Endothelial cell of umbilical vein (primary cell): ENCODE measurements at regions not wholly inside any gene's neighbourhood (a gene's known extent, or its start where the extent isn't known, plus 50 kb on each side); places are given as distances from the start of the nearest gene placed in this dataset.

Source experiments
- EZH2 ChIP-seq: IDR thresholded peaks from 2 replicates; pipeline ENCODE4 v1.6.1; 2012; ENCODE audit warnings: borderline replicate concordance, low read depth, mild to moderate bottlenecking, moderate library complexity, low read length, inconsistent platforms; ENCODE audit not compliant: severe bottlenecking
- FOS ChIP-seq: IDR thresholded peaks from 2 replicates; pipeline ENCODE4 v1.6.1; 2011; ENCODE audit warnings: mild to moderate bottlenecking, low read length, moderate library complexity, borderline replicate concordance; ENCODE audit not compliant: insufficient read depth
- GATA2 ChIP-seq: IDR thresholded peaks from 2 replicates; pipeline ENCODE4 v1.7.0; 2011; ENCODE audit warnings: low read depth, mild to moderate bottlenecking, moderate library complexity, mixed read lengths, low read length; ENCODE audit not compliant: insufficient read length, insufficient read depth
- JUN ChIP-seq: IDR thresholded peaks from 2 replicates; pipeline ENCODE4 v1.6.1; 2011; ENCODE audit warnings: borderline replicate concordance, low read depth; ENCODE audit not compliant: insufficient read length, insufficient read depth
- MYC ChIP-seq: IDR thresholded peaks from one replicate; pipeline ENCODE4 v1.6.1; 2011; ENCODE audit warnings: mild to moderate bottlenecking, low read depth, low read length
- POLR2A ChIP-seq: IDR thresholded peaks from 2 replicates; pipeline ENCODE4 v1.6.1; 2012; ENCODE audit warnings: low read depth, mild to moderate bottlenecking, control low read depth, low read length
- POLR2AphosphoS5 ChIP-seq: IDR thresholded peaks from 2 replicates; pipeline ENCODE4 v1.6.1; 2012; ENCODE audit warnings: low read depth, mild to moderate bottlenecking, control low read depth, low read length, moderate library complexity; ENCODE audit not compliant: insufficient read depth
- TF ChIP-seq, protein P1 (sequence below), 2 donors: IDR thresholded peaks; 1 replicate in 1 of 2; 2 replicates in 1 of 2; pipeline ENCODE4 v1.5.1; 2011; ENCODE audit warnings: low read length in 2 of 2, mild to moderate bottlenecking in 2 of 2, moderate library complexity in 2 of 2, control low read depth in 1 of 2, inconsistent platforms in 1 of 2, low read depth in 1 of 2; ENCODE audit not compliant: insufficient read depth in 1 of 2; ENCODE audit errors: extremely low read depth in 1 of 2
- TF ChIP-seq, protein P2 (sequence below): IDR thresholded peaks from 2 replicates; pipeline ENCODE4 v1.6.1; 2011; ENCODE audit not compliant: insufficient read depth, insufficient read length

DNA sequence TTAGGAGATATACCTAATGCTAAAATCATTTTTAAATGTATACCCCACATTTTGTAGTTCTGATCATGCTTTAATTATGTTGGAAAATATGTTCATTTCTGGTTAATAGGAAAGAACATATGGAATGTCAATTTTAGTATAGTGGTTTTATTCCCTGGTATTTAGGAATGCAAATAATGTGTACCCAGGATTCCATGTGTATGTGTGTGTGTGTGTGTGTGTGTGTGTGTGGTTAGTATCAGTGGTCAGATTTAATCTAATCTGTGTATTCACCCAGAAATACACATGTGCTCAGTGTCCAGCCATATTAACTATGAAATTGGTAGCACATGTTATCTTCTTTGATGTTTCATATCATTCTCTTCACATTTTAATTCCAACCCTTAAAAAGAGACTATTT is 233.5 kb upstream of the DCBLD2 start:
- TF ChIP-seq POLR2AphosphoS5 (no peak), POLR2A (no peak), EZH2 (no peak), GATA2 (no peak), JUN (no peak), FOS (no peak), MYC (no peak)
- TF ChIP-seq, protein P1, sequence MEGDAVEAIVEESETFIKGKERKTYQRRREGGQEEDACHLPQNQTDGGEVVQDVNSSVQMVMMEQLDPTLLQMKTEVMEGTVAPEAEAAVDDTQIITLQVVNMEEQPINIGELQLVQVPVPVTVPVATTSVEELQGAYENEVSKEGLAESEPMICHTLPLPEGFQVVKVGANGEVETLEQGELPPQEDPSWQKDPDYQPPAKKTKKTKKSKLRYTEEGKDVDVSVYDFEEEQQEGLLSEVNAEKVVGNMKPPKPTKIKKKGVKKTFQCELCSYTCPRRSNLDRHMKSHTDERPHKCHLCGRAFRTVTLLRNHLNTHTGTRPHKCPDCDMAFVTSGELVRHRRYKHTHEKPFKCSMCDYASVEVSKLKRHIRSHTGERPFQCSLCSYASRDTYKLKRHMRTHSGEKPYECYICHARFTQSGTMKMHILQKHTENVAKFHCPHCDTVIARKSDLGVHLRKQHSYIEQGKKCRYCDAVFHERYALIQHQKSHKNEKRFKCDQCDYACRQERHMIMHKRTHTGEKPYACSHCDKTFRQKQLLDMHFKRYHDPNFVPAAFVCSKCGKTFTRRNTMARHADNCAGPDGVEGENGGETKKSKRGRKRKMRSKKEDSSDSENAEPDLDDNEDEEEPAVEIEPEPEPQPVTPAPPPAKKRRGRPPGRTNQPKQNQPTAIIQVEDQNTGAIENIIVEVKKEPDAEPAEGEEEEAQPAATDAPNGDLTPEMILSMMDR (IDR thresholded peaks at IDR 0.05; ENCODE audit: extremely low read depth in 1 of 2, insufficient read depth in 1 of 2, low read depth in 1 of 2, low read length in 2 of 2), result no peak
- TF ChIP-seq, protein P2, sequence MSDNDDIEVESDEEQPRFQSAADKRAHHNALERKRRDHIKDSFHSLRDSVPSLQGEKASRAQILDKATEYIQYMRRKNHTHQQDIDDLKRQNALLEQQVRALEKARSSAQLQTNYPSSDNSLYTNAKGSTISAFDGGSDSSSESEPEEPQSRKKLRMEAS, result no peak
